Erythroblast (primary cell): ENCODE measurements at regions not wholly inside any gene's neighbourhood (a gene's known extent, or its start where the extent isn't known, plus 50 kb on each side); places are given as distances from the start of the nearest gene placed in this dataset.

Experiments used
- GATA1 ChIP-seq: IDR thresholded peaks from 2 replicates; pipeline ENCODE4 v1.6.1; 2011; ENCODE audit warnings: low read depth, mild to moderate bottlenecking, control low read depth, low read length, moderate library complexity
- POLR2A ChIP-seq: IDR thresholded peaks from 2 replicates; pipeline ENCODE4 v1.6.1; 2011; ENCODE audit warnings: mild to moderate bottlenecking, low read length

GRCh38 chr14:106318700-106319099, 792.3 kb downstream of the TMEM121 start:
- TF ChIP-seq POLR2A = no peak
- no peak for TF ChIP-seq GATA1
